ENCODE measurements at regions not wholly inside any gene's neighbourhood (a gene's known extent, or its start where the extent isn't known, plus 50 kb on each side); places are given as distances from the start of the nearest gene placed in this dataset.
"Not testable (repeated sequence)": the region's sequence is repeated elsewhere in the genome, so short reads cannot be mapped to it uniquely, and the experiment has no call there.

DNA sequence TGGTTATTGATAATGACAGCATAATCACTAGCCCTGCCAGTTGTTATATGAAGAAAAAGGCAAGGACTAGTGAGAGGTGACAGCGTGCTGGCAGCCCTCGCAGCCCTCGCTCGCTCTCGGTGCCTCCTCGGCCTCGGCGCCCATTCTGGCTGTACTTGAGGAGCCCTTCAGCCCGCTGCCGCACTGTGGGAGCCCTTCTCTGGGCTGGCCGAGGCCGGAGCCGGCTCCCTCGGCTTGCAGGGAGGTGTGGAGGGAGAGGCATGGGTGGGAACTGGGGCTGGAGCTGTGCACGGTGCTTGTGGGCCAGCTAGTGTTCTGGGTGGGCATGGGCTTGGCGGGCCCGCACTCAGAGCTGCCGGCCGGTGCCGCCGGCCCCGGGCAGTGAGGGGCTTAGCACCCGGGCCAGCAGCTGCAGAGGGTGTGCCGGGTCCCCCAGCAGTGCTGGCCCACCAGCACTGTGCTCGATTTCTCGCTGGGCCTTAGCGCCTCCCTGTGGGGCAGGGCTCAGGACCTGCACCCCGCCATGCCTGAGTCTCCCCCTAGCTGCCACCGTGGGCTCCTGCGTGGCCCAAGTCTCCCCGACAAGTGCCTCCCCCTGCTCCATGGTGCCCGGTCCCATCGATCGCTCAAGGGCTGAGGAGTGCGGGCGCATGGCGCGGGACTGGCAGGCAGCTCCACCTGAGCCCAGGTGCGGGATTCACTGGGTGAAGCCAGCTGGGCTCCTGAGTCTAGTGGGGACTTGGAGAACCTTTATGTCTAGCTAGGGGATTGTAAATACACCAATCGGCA lies 156.2 kb downstream of the MSX2 start:
- TF ChIP-seq, protein P1, sequence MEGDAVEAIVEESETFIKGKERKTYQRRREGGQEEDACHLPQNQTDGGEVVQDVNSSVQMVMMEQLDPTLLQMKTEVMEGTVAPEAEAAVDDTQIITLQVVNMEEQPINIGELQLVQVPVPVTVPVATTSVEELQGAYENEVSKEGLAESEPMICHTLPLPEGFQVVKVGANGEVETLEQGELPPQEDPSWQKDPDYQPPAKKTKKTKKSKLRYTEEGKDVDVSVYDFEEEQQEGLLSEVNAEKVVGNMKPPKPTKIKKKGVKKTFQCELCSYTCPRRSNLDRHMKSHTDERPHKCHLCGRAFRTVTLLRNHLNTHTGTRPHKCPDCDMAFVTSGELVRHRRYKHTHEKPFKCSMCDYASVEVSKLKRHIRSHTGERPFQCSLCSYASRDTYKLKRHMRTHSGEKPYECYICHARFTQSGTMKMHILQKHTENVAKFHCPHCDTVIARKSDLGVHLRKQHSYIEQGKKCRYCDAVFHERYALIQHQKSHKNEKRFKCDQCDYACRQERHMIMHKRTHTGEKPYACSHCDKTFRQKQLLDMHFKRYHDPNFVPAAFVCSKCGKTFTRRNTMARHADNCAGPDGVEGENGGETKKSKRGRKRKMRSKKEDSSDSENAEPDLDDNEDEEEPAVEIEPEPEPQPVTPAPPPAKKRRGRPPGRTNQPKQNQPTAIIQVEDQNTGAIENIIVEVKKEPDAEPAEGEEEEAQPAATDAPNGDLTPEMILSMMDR (IDR thresholded peaks at IDR 0.05 in 8 of 11, conservative IDR thresholded peaks at IDR 0.05 in 3 of 11) = not testable (repeated sequence)
- TF ChIP-seq POLR2A, POLR2AphosphoS5 (IDR thresholded peaks at IDR 0.05): not testable (repeated sequence)

Measured in spleen (tissue), 7 donors.